ENCODE measurements at regions not wholly inside any gene's neighbourhood (a gene's known extent, or its start where the extent isn't known, plus 50 kb on each side); places are given as distances from the start of the nearest gene placed in this dataset.

GRCh38 chr3:72682936-72683452 lies 165.3 kb downstream of the SHQ1 start:
- Histone ChIP-seq H3K9me3 (ENCODE audit: control insufficient read depth, insufficient read depth, low read length) (no peaks in the 10 kb centered on the region), H2BK15ac (ENCODE audit: low read depth, low read length) (no peak overlapping the region), H2BK20ac (ENCODE audit: low read depth, low read length) (no peak overlapping the region), H3K4me3 (ENCODE audit: insufficient read depth, low read depth, low read length) (no peak overlapping the region), H4K20me1 (ENCODE audit: insufficient read depth, low read length) (no peaks in the 10 kb centered on the region), H3K56ac (ENCODE audit: extremely low read depth, insufficient read depth, low read length) (no peak overlapping the region), H4K91ac (ENCODE audit: insufficient read depth, low read depth, low read length) (no peak overlapping the region), H3K9ac (ENCODE audit: low read depth, low read length) (no peak overlapping the region), H2AFZ (replicated peaks; ENCODE audit: low read length, poor library complexity) (no peak overlapping the region), H3K36me3 (ENCODE audit: control insufficient read depth, insufficient read depth, low read length) (no peaks in the 10 kb centered on the region), H2AK5ac (ENCODE audit: low read depth, low read length) (no peak overlapping the region), H3K23ac (ENCODE audit: low read depth, low read length) (no peak overlapping the region), H3K27me3 (ENCODE audit: control insufficient read depth, insufficient read depth, low read length) (peaks cover 9% of the 10 kb centered on the region), H2BK120ac (ENCODE audit: low read depth, low read length) (no peak overlapping the region), H3K4me1 (ENCODE audit: control insufficient read depth, insufficient read depth, low read length) (no peaks in the 10 kb centered on the region), H3K4ac (ENCODE audit: low read depth, low read length) (no peak overlapping the region), H3K9me1 (ENCODE audit: insufficient read depth, low read length) (no peaks in the 10 kb centered on the region), H3K79me1 (ENCODE audit: low read depth in 1 of 2, low read length in 2 of 2) (no peaks in the 10 kb centered on the region), H2BK5ac (ENCODE audit: low read depth, low read length, poor library complexity, severe bottlenecking) (no peak overlapping the region), H2AK9ac (replicated peaks; ENCODE audit: low read depth, low read length, poor library complexity) (no peak overlapping the region), H4K5ac (ENCODE audit: low read depth, low read length) (no peak overlapping the region), H3K18ac (ENCODE audit: low read depth, low read length) (no peak overlapping the region), H3K4me2 (ENCODE audit: low read depth, low read length) (no peak overlapping the region), H3K14ac (replicated peaks; ENCODE audit: low read depth, low read length) (no peak overlapping the region), H4K8ac (ENCODE audit: low read depth in 2 of 2, low read length in 2 of 2) (no peak overlapping the region), H3K27ac (ENCODE audit: insufficient read depth, low read length) (no peak overlapping the region)
- ChIA-PET POLR2A (ENCODE audit: unreplicated experiment) (no interaction called here), CTCF (no interaction called here)
- intact Hi-C loops (cut with micrococcal nuclease): no loop called here
- BruUV-seq (replicated peaks): no TSS peak
- TF ChIP-seq USF2 (IDR thresholded peaks at IDR 0.05; ENCODE audit: low read depth, low read length) (no peak), CTCF (conservative IDR thresholded peaks at IDR 0.05; ENCODE audit: low read depth, low read length) (no peak), CEBPB (IDR thresholded peaks at IDR 0.05; ENCODE audit: low read depth, low read length) (no peak), MAZ (IDR thresholded peaks at IDR 0.05; ENCODE audit: borderline replicate concordance, low read depth, low read length) (no peak), NFE2L2 (IDR thresholded peaks at IDR 0.05; ENCODE audit: low read depth, low read length) (no peak), MXI1 (IDR thresholded peaks at IDR 0.05; ENCODE audit: borderline replicate concordance, low read depth, low read length) (no peak), MAFK (IDR thresholded peaks at IDR 0.05; ENCODE audit: low read depth, low read length) (no peak), POLR2A (IDR thresholded peaks at IDR 0.05; ENCODE audit: low read depth, low read length) (no peak), CHD1 (IDR thresholded peaks at IDR 0.05; ENCODE audit: low read depth, low read length) (no peak), SMC3 (IDR thresholded peaks at IDR 0.05; ENCODE audit: low read depth, low read length) (no peak), ELK1 (IDR thresholded peaks at IDR 0.05; ENCODE audit: borderline replicate concordance, low read depth, low read length) (no peak), RAD21 (IDR thresholded peaks at IDR 0.05; ENCODE audit: low read length) (no peak), BHLHE40 (IDR thresholded peaks at IDR 0.05; ENCODE audit: low read depth, low read length) (no peak), RFX5 (IDR thresholded peaks at IDR 0.05; ENCODE audit: low read depth, low read length) (no peak), RCOR1 (IDR thresholded peaks at IDR 0.05; ENCODE audit: insufficient replicate concordance, low read length) (no peak), FOS (IDR thresholded peaks at IDR 0.05; ENCODE audit: low read depth, low read length) (no peak)
- DNase-seq (no peak), ATAC-seq (ENCODE audit: low read depth) (no peak)
- dilution Hi-C loops (cut with HindIII; ENCODE audit: low sequenced_read_pairs, unreplicated experiment): no loop called here
- no CpG with 5 or more reads among the region's 2 CpGs for WGBS, 2 experiments (ENCODE audit: extremely low coverage in 2 of 2, insufficient read length in 1 of 2)
- in situ Hi-C loops (cut with MboI; ENCODE audit: low sequenced_read_pairs): no loop called here

Data from IMR-90 (cell line).